Hematopoietic multipotent progenitor cell treated with erythropoietin and hydrocortisone succinate and interleukin-3 and kit ligand, for 8 days (in vitro differentiated cells): ENCODE measurements at regions not wholly inside any gene's neighbourhood (a gene's known extent, or its start where the extent isn't known, plus 50 kb on each side); places are given as distances from the start of the nearest gene placed in this dataset.
A peak's percentile ranks its signal among the peaks of the same experiment; 100 is the strongest.

Source experiments
- DNase-seq: peaks from one replicate; pipeline ENCODE4 v3.0.0-alpha.2; 2015

DNA sequence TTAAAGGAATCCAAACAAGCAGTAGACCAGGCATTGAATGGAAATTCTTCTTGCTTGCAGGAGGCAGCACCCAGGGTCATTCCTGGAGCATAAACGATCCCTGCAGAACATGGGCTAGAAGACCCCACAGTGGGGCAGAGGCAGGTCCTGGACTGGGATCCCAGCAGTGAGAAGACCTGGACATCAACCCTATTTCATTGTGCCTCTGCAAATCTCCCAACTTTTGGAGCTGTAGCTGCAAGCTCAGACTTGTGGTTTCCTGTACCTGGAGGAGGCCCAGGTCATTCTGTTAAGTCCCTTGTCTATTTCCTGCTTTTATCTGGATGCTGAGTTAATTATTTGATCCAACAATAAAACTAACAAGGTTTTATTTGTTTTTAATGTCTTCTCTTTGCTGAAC, 61.7 kb downstream of the CALM1 start:
- DNase-seq = no peak

DNA sequence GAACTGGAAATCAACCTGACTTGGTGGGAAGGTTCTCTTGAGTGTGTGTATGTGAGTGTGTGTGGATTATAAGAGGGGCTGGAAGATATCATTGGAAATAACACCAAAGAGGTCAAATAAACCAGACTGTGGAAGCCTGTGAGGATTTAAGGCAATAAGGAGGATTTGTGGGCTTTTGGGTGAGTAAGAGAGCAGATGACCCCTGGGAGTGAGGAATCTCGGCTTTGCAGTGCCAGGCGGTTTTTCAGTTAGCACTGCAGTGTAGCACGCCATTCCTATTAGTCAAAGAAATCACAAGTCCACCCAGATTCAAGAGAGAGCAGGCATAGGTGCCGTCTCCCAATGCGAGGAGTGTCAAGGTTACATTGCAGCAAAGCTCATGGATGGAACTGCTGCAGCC, 63.3 kb downstream of the CALM1 start:
- DNase-seq = no peak

DNA sequence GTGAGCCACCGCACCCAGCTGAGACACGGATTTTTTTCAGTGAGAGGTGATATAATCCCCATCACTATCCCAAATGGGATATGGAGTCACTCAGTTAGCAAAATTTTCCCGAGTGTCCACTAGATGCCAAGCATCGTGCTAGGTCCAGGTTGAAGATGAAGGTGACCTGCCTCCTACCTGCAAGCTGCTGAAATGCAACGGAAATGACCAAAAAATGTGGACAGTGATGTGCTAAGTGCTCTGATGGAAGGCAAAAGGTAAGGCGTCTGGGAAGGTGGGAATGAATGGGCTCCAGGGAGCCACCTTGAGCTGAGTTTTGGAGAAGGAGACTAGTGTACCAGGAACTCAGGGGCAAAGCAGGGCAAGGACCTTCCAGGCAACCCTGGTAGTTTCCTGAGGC, 64.6 kb downstream of the CALM1 start:
- DNase-seq = no peak

DNA sequence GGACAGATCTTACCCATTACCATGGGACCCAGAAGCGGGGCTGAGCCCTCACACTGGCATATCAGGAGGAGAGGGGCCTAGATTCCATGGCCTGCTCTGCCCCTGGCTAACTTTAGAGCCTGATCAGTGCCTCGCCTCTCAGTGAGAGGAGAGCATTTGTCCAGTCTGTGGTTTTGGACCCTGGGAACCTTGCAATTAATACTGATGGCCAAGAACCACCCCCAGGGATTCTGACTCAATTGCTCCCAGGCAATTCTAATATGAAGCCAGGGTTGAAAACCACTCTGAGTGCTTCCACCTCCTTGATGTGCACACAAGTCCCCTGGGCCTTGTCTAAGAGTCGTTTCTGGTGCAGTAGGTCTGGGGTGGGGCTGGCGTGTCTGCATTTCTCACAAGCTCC, 67.7 kb downstream of the CALM1 start:
- no peak for DNase-seq

DNA sequence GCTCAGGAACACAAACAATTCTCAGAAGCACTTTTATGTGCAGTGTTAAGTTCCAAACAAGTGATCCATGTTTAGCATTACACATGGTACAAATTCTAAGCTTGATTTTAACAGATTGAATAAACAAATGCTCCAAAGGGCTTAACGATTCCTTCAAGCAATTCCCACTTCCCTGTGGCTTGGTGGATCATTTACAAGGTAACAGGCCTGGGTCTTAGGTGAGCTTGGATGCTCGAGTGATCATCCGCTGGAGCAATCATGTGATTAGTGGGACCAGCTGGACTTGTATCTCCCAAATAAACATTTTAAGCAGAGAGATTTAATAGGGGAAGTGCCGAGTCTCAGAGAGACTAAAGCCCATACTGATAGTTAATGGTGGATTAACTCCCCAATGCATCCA, 70.7 kb downstream of the CALM1 start:
- DNase-seq = no peak

DNA sequence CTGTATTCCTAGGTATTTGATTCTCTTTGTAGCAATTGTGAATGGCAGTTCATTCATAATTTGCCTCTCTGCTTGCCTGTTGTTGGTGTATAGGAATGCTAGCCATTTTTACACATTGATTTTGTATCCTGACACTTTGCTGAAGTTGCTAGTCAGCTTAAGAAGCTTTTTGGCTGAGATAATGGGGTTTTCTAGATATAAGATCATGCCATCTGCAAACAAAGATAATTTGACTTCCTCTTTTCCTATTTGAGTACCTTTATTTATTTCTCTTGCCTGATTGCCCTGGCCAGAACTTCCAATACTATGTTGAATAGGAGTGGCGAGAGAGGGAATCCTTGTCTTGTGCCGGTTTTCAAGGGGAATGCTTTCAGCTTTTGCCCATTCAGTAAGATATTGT, 72.6 kb downstream of the CALM1 start:
- peak; percentile 37 for DNase-seq

DNA sequence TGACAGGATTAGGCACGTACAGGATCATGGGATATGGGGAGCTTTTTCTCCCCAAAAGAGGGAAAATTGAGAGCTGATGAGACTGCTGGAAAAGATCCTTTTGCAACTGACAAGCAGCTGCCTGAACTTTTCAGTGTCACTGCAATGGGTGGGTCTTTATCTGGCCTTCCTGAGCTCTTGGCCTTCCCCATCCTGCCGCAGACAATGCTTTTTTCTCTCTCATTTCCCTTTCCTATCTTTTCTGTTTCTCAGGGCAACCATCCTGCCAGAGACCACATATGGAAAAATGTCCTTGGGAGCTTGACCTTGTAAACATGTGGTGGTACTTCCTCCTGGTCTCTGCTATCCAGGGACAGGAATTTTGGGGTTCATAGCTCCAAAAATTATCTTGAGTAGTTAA, 75.8 kb downstream of the CALM1 start:
- DNase-seq = no peak
